GM12891 (cell line): ENCODE measurements at regions not wholly inside any gene's neighbourhood (a gene's known extent, or its start where the extent isn't known, plus 50 kb on each side); places are given as distances from the start of the nearest gene placed in this dataset.
"Not testable (repeated sequence)": the region's sequence is repeated elsewhere in the genome, so short reads cannot be mapped to it uniquely, and the experiment has no call there.

Experiments used
- PAX5 ChIP-seq: IDR thresholded peaks from 2 replicates; pipeline ENCODE4 v1.6.1; 2011; ENCODE audit warnings: low read length, moderate library complexity, mild to moderate bottlenecking; ENCODE audit not compliant: insufficient read depth, severe bottlenecking
- POLR2A ChIP-seq: IDR thresholded peaks from 2 replicates; pipeline ENCODE4 v1.6.1; 2011; ENCODE audit warnings: low read depth, low read length, control low read depth
- POLR2AphosphoS5 ChIP-seq: IDR thresholded peaks from 2 replicates; pipeline ENCODE4 v1.6.1; 2011; ENCODE audit warnings: low read depth, low read length, control low read depth
- POU2F2 ChIP-seq: IDR thresholded peaks from 2 replicates; pipeline ENCODE4 v1.6.1; 2011; ENCODE audit warnings: low read depth, mild to moderate bottlenecking, control low read depth, low read length, moderate library complexity
- SPI1 ChIP-seq: IDR thresholded peaks from 2 replicates; pipeline ENCODE4 v1.6.1; 2011; ENCODE audit warnings: low read depth, low read length, control low read depth
- TAF1 ChIP-seq: IDR thresholded peaks from 2 replicates; pipeline ENCODE4 v1.6.1; 2011; ENCODE audit warnings: low read depth, low read length, control low read depth

DNA sequence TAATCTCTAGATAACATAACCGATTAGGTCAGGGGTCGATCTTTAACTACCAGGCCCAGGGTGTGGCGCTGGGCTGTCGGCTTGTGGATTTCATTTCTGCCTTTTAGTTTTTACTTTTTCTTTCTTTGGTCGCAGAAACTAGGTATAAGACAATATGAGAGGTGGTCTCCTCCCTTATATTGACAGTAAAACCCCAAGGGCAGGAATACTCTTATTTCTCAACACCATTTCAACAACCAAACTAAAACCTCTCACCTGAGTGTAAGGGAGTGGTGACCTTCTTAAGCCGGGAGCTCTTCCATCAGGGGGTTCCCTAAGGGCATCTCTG lies 144.4 kb upstream of the GRK3 start:
- TF ChIP-seq POLR2AphosphoS5, POLR2A, PAX5, TAF1, SPI1, POU2F2: not testable (repeated sequence)
